ENCODE measurements at regions not wholly inside any gene's neighbourhood (a gene's known extent, or its start where the extent isn't known, plus 50 kb on each side); places are given as distances from the start of the nearest gene placed in this dataset.

- H3K4me3 ChIP-seq (ENCODE audit: low read depth in 1 of 2, low read length in 1 of 2), result no peak overlapping the region
- TF ChIP-seq, protein P1, sequence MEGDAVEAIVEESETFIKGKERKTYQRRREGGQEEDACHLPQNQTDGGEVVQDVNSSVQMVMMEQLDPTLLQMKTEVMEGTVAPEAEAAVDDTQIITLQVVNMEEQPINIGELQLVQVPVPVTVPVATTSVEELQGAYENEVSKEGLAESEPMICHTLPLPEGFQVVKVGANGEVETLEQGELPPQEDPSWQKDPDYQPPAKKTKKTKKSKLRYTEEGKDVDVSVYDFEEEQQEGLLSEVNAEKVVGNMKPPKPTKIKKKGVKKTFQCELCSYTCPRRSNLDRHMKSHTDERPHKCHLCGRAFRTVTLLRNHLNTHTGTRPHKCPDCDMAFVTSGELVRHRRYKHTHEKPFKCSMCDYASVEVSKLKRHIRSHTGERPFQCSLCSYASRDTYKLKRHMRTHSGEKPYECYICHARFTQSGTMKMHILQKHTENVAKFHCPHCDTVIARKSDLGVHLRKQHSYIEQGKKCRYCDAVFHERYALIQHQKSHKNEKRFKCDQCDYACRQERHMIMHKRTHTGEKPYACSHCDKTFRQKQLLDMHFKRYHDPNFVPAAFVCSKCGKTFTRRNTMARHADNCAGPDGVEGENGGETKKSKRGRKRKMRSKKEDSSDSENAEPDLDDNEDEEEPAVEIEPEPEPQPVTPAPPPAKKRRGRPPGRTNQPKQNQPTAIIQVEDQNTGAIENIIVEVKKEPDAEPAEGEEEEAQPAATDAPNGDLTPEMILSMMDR (IDR thresholded peaks at IDR 0.05), result no peak
- H3K9me3 ChIP-seq, result no peaks in the 10 kb centered on the region
- H3K27ac ChIP-seq, result no peak overlapping the region
- H3K4me1 ChIP-seq (ENCODE audit: control insufficient read depth in 1 of 2, insufficient read depth in 1 of 2, low read depth in 1 of 2, low read length in 1 of 2), result no peaks in the 10 kb centered on the region
- no peaks in the 10 kb centered on the region for H3K27me3 ChIP-seq
- H3K36me3 ChIP-seq, result no peaks in the 10 kb centered on the region
Measured at GRCh38 chr13:106096661-106097092, 438.8 kb downstream of the EFNB2 start.

- no peaks in the 10 kb centered on the region for H3K27me3 ChIP-seq
- H3K27ac ChIP-seq, result no peak overlapping the region
- no peak overlapping the region for H3K4me3 ChIP-seq (ENCODE audit: low read depth in 1 of 2, low read length in 1 of 2)
- TF ChIP-seq, protein P1 (IDR thresholded peaks at IDR 0.05), result no peak
- H3K4me1 ChIP-seq (ENCODE audit: control insufficient read depth in 1 of 2, insufficient read depth in 1 of 2, low read depth in 1 of 2, low read length in 1 of 2), result no peaks in the 10 kb centered on the region
- no peaks in the 10 kb centered on the region for H3K36me3 ChIP-seq
- no peaks in the 10 kb centered on the region for H3K9me3 ChIP-seq
Measured at GRCh38 chr13:106095919-106096318, 439.5 kb downstream of the EFNB2 start.

DNA sequence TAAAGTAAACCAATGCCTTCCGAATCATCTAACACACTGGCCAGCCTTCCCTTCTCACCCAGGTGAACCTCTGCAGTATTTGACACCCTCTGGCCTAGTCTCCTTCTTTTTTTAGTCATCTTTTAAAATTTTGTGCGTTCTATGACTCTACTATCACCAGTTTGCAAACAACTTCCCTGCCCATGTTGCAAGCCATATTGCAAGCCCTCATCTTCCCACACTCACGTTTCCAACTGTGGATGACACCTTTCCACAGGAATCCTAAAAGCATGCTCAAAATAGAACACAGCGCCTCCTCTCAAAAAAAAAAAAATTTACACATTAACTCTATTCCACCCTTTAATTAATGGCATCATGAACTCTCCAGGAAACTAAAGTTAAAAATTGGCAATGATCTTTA is 440.1 kb downstream of the EFNB2 start:
- TF ChIP-seq, protein P1 (IDR thresholded peaks at IDR 0.05), result no peak
- Histone ChIP-seq H3K9me3 (no peaks in the 10 kb centered on the region), H3K27ac (no peak overlapping the region), H3K27me3 (no peaks in the 10 kb centered on the region), H3K4me3 (ENCODE audit: low read depth in 1 of 2, low read length in 1 of 2) (no peak overlapping the region), H3K4me1 (ENCODE audit: control insufficient read depth in 1 of 2, insufficient read depth in 1 of 2, low read depth in 1 of 2, low read length in 1 of 2) (no peaks in the 10 kb centered on the region), H3K36me3 (no peaks in the 10 kb centered on the region)

- TF ChIP-seq, protein P1 (IDR thresholded peaks at IDR 0.05), result no peak
- no peaks in the 10 kb centered on the region for H3K4me1 ChIP-seq (ENCODE audit: control insufficient read depth in 1 of 2, insufficient read depth in 1 of 2, low read depth in 1 of 2, low read length in 1 of 2)
- no peaks in the 10 kb centered on the region for H3K9me3 ChIP-seq
- no peak overlapping the region for H3K4me3 ChIP-seq (ENCODE audit: low read depth in 1 of 2, low read length in 1 of 2)
- H3K36me3 ChIP-seq, result no peaks in the 10 kb centered on the region
- no peak overlapping the region for H3K27ac ChIP-seq
- H3K27me3 ChIP-seq, result no peaks in the 10 kb centered on the region
Measured at GRCh38 chr13:106090001-106090400, 445.5 kb downstream of the EFNB2 start.

- no peaks in the 10 kb centered on the region for H3K27me3 ChIP-seq
- H3K36me3 ChIP-seq, result no peaks in the 10 kb centered on the region
- H3K9me3 ChIP-seq, result no peaks in the 10 kb centered on the region
- no peak overlapping the region for H3K4me3 ChIP-seq (ENCODE audit: low read depth in 1 of 2, low read length in 1 of 2)
- no peak overlapping the region for H3K27ac ChIP-seq
- TF ChIP-seq, protein P1 (IDR thresholded peaks at IDR 0.05), result no peak
- no peaks in the 10 kb centered on the region for H3K4me1 ChIP-seq (ENCODE audit: control insufficient read depth in 1 of 2, insufficient read depth in 1 of 2, low read depth in 1 of 2, low read length in 1 of 2)
Measured at GRCh38 chr13:106089261-106089980, 446.0 kb downstream of the EFNB2 start.

All from neutrophil (primary cell).